ENCODE measurements at regions not wholly inside any gene's neighbourhood (a gene's known extent, or its start where the extent isn't known, plus 50 kb on each side); places are given as distances from the start of the nearest gene placed in this dataset.

- Mint-ChIP-seq H3K4me1 (no peaks in the 10 kb centered on the region), H3K36me3 (ENCODE audit: low read depth) (no peaks in the 10 kb centered on the region), H3K4me3 (no peak overlapping the region), H3K27ac (no peak overlapping the region), H3K27me3 (peaks cover 51% of the 10 kb centered on the region)
- no peaks in the 10 kb centered on the region for H3K9me3 ChIP-seq (ENCODE audit: control insufficient read depth, low read length, poor library complexity, severe bottlenecking)
- DNase-seq, result no peak
- ATAC-seq, result no peak
Observed at GRCh38 chr5:172564883-172565282, 76.2 kb upstream of the NEURL1B start.

GRCh38 chr5:172564188-172564587 lies 76.9 kb upstream of the NEURL1B start:
- H3K4me3 Mint-ChIP-seq, result no peak overlapping the region
- H3K27me3 Mint-ChIP-seq, result peaks cover 58% of the 10 kb centered on the region
- no peaks in the 10 kb centered on the region for H3K4me1 Mint-ChIP-seq
- no peaks in the 10 kb centered on the region for H3K36me3 Mint-ChIP-seq (ENCODE audit: low read depth)
- no peak overlapping the region for H3K27ac Mint-ChIP-seq
- H3K9me3 ChIP-seq (ENCODE audit: control insufficient read depth, low read length, poor library complexity, severe bottlenecking), result no peaks in the 10 kb centered on the region
- ATAC-seq (no peak), DNase-seq (no peak)

GRCh38 chr5:172562443-172562842 lies 78.6 kb upstream of the NEURL1B start:
- no peak for ATAC-seq
- DNase-seq, result no peak
- Mint-ChIP-seq H3K27me3 (peaks cover 61% of the 10 kb centered on the region), H3K27ac (no peak overlapping the region), H3K36me3 (ENCODE audit: low read depth) (no peaks in the 10 kb centered on the region), H3K4me3 (no peak overlapping the region), H3K4me1 (no peaks in the 10 kb centered on the region)
- H3K9me3 ChIP-seq (ENCODE audit: control insufficient read depth, low read length, poor library complexity, severe bottlenecking), result no peaks in the 10 kb centered on the region

- Mint-ChIP-seq H3K4me1 (no peaks in the 10 kb centered on the region), H3K36me3 (ENCODE audit: low read depth) (no peaks in the 10 kb centered on the region), H3K27ac (no peak overlapping the region), H3K4me3 (no peak overlapping the region), H3K27me3 (peaks cover 70% of the 10 kb centered on the region)
- H3K9me3 ChIP-seq (ENCODE audit: control insufficient read depth, low read length, poor library complexity, severe bottlenecking), result no peaks in the 10 kb centered on the region
- ATAC-seq, result no peak
- DNase-seq, result no peak
Observed at GRCh38 chr5:172561151-172561550, 79.9 kb upstream of the NEURL1B start.

GRCh38 chr5:172559004-172559932 lies 81.8 kb upstream of the NEURL1B start:
- H3K27ac Mint-ChIP-seq, result no peak overlapping the region
- H3K9me3 ChIP-seq (ENCODE audit: control insufficient read depth, low read length, poor library complexity, severe bottlenecking), result no peaks in the 10 kb centered on the region
- H3K4me3 Mint-ChIP-seq, result no peak overlapping the region
- no peaks in the 10 kb centered on the region for H3K36me3 Mint-ChIP-seq (ENCODE audit: low read depth)
- ATAC-seq, result no peak
- peaks cover 64% of the 10 kb centered on the region for H3K27me3 Mint-ChIP-seq
- H3K4me1 Mint-ChIP-seq, result no peaks in the 10 kb centered on the region
- DNase-seq, result no peak

- no peaks in the 10 kb centered on the region for H3K36me3 Mint-ChIP-seq (ENCODE audit: low read depth)
Observed at GRCh38 chr5:172558076-172558976, 82.7 kb upstream of the NEURL1B start.

GRCh38 chr5:172556971-172557461 lies 84.0 kb upstream of the NEURL1B start:
- no peak for ATAC-seq
- no peak for DNase-seq
- Mint-ChIP-seq H3K4me1 (no peaks in the 10 kb centered on the region), H3K4me3 (no peak overlapping the region), H3K27me3 (peaks cover 56% of the 10 kb centered on the region), H3K36me3 (ENCODE audit: low read depth) (no peaks in the 10 kb centered on the region), H3K27ac (no peak overlapping the region)
- H3K9me3 ChIP-seq (ENCODE audit: control insufficient read depth, low read length, poor library complexity, severe bottlenecking), result no peaks in the 10 kb centered on the region

More at GRCh38 chr5:172558076-172558976, 82.7 kb upstream of the NEURL1B start:
- H3K9me3 ChIP-seq (ENCODE audit: control insufficient read depth, low read length, poor library complexity, severe bottlenecking), result no peaks in the 10 kb centered on the region
- ATAC-seq (no peak), DNase-seq (no peak)
- H3K4me1 Mint-ChIP-seq, result no peaks in the 10 kb centered on the region
- peaks cover 64% of the 10 kb centered on the region for H3K27me3 Mint-ChIP-seq
- peak overlapping the region; percentile 55 for H3K4me3 Mint-ChIP-seq
- no peak overlapping the region for H3K27ac Mint-ChIP-seq

GRCh38 chr5:172556262-172556661 lies 84.8 kb upstream of the NEURL1B start:
- ATAC-seq, result no peak
- H3K9me3 ChIP-seq (ENCODE audit: control insufficient read depth, low read length, poor library complexity, severe bottlenecking), result no peaks in the 10 kb centered on the region
- H3K4me1 Mint-ChIP-seq, result peaks cover 1% of the 10 kb centered on the region
- no peaks in the 10 kb centered on the region for H3K36me3 Mint-ChIP-seq (ENCODE audit: low read depth)
- DNase-seq, result no peak
- peaks cover 48% of the 10 kb centered on the region for H3K27me3 Mint-ChIP-seq
- no peak overlapping the region for H3K27ac Mint-ChIP-seq
- no peak overlapping the region for H3K4me3 Mint-ChIP-seq

GRCh38 chr5:172554562-172554961 lies 86.5 kb upstream of the NEURL1B start:
- no peak overlapping the region for H3K4me3 Mint-ChIP-seq
- DNase-seq (no peak), ATAC-seq (no peak)
- H3K9me3 ChIP-seq (ENCODE audit: control insufficient read depth, low read length, poor library complexity, severe bottlenecking), result no peaks in the 10 kb centered on the region
- H3K36me3 Mint-ChIP-seq (ENCODE audit: low read depth), result no peaks in the 10 kb centered on the region
- H3K4me1 Mint-ChIP-seq, result peaks cover 2% of the 10 kb centered on the region
- H3K27me3 Mint-ChIP-seq, result peaks cover 43% of the 10 kb centered on the region
- H3K27ac Mint-ChIP-seq, result no peak overlapping the region

- DNase-seq (no peak), ATAC-seq (no peak)
- Mint-ChIP-seq H3K27me3 (peaks cover 43% of the 10 kb centered on the region), H3K4me3 (no peak overlapping the region), H3K4me1 (peaks cover 2% of the 10 kb centered on the region), H3K27ac (no peak overlapping the region), H3K36me3 (ENCODE audit: low read depth) (no peaks in the 10 kb centered on the region)
- no peaks in the 10 kb centered on the region for H3K9me3 ChIP-seq (ENCODE audit: control insufficient read depth, low read length, poor library complexity, severe bottlenecking)
Observed at GRCh38 chr5:172553903-172554302, 87.2 kb upstream of the NEURL1B start.

GRCh38 chr5:172553167-172553566 lies 87.9 kb upstream of the NEURL1B start:
- H3K9me3 ChIP-seq (ENCODE audit: control insufficient read depth, low read length, poor library complexity, severe bottlenecking), result no peaks in the 10 kb centered on the region
- ATAC-seq (no peak), DNase-seq (no peak)
- no peaks in the 10 kb centered on the region for H3K36me3 Mint-ChIP-seq (ENCODE audit: low read depth)
- H3K4me3 Mint-ChIP-seq, result no peak overlapping the region
- no peak overlapping the region for H3K27ac Mint-ChIP-seq
- peaks cover 2% of the 10 kb centered on the region for H3K4me1 Mint-ChIP-seq
- peaks cover 36% of the 10 kb centered on the region for H3K27me3 Mint-ChIP-seq

- H3K36me3 Mint-ChIP-seq (ENCODE audit: low read depth), result no peaks in the 10 kb centered on the region
- H3K4me1 Mint-ChIP-seq, result peaks cover 2% of the 10 kb centered on the region
- DNase-seq (no peak), ATAC-seq (no peak)
- H3K27ac Mint-ChIP-seq, result no peak overlapping the region
- H3K27me3 Mint-ChIP-seq, result peaks cover 17% of the 10 kb centered on the region
- no peaks in the 10 kb centered on the region for H3K9me3 ChIP-seq (ENCODE audit: control insufficient read depth, low read length, poor library complexity, severe bottlenecking)
- H3K4me3 Mint-ChIP-seq, result no peak overlapping the region
Observed at GRCh38 chr5:172550996-172551395, 90.1 kb upstream of the NEURL1B start.

GRCh38 chr5:172550096-172550765 lies 90.8 kb upstream of the NEURL1B start:
- no peak overlapping the region for H3K4me3 Mint-ChIP-seq
- ATAC-seq (no peak), DNase-seq (no peak)
- H3K27ac Mint-ChIP-seq, result no peak overlapping the region
- peaks cover 23% of the 10 kb centered on the region for H3K27me3 Mint-ChIP-seq
- no peaks in the 10 kb centered on the region for H3K9me3 ChIP-seq (ENCODE audit: control insufficient read depth, low read length, poor library complexity, severe bottlenecking)
- no peaks in the 10 kb centered on the region for H3K36me3 Mint-ChIP-seq (ENCODE audit: low read depth)
- H3K4me1 Mint-ChIP-seq, result peaks cover 2% of the 10 kb centered on the region
